ENCODE measurements at regions not wholly inside any gene's neighbourhood (a gene's known extent, or its start where the extent isn't known, plus 50 kb on each side); places are given as distances from the start of the nearest gene placed in this dataset.

DNA sequence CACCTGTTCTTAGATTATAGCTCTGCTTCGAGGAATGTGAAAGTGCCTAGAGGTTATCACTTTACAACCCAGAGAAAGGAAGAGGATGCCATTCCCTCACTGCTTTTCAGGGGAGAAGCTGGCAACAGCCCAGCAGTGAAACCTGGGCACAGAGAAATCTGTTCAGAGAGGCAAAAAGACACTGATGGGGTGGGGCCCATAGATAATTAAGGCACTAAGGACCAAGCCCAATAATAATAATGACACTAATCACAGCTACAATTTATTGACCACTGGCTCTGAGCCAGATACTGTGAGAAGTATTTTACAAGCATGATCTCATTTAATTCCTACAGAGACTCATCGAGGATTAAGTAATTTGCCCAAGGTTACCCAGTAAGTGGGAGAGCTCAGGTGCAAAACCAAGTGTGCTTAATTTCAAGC, 168.3 kb downstream of the PIK3R1 start:
- H3K9me3 ChIP-seq (ENCODE audit: control insufficient read depth, insufficient read depth, low read depth, low read length), result no peaks in the 10 kb centered on the region
- CTCF ChIA-PET, result interaction anchor here (0.7 to 1.0 kb wide), 3 partner anchors 48 to 1208 kb away, joined by 3 to 4 read pairs (median 4); no protein-coding TSS in a partner anchor
- no peaks in the 10 kb centered on the region for H3K36me3 ChIP-seq (ENCODE audit: control insufficient read depth in 2 of 2, insufficient read depth in 1 of 2, low read length in 2 of 2)
- no peaks in the 10 kb centered on the region for H3K4me1 ChIP-seq (ENCODE audit: control insufficient read depth, insufficient read depth, low read length)
- POLR2A ChIA-PET, result no interaction called here
- H3K4me3 ChIP-seq (ENCODE audit: low read depth, low read length), result no peak overlapping the region
- H3K27ac ChIP-seq (ENCODE audit: extremely low read depth, low read depth, low read length), result no peak overlapping the region
- TF ChIP-seq ZNF626 (tag by site-specific recombination; IDR thresholded peaks at IDR 0.05) (no peak), ZNF843 (tag by site-specific recombination; IDR thresholded peaks at IDR 0.05) (0 out of 2 replicates have a peak, but pooled peaks have one; percentile 27), ZEB2 (tag by site-specific recombination; IDR thresholded peaks at IDR 0.05) (0 out of 2 replicates have a peak, but pooled peaks have one; percentile 23), HOXD13 (CRISPR knock-in tag; IDR thresholded peaks at IDR 0.05; ENCODE audit: borderline replicate concordance) (no peak), ZNF394 (tag by site-specific recombination; IDR thresholded peaks at IDR 0.05; ENCODE audit: borderline replicate concordance) (peak; percentile 37; the same call in 1 of the 2 replicates), GFI1B (tag by site-specific recombination; IDR thresholded peaks at IDR 0.05) (no peak), SALL2 (tag by site-specific recombination; IDR thresholded peaks at IDR 0.05; ENCODE audit: borderline replicate concordance) (no peak), ZNF174 (tag by site-specific recombination; IDR thresholded peaks at IDR 0.05) (no peak), ZNF707 (tag by site-specific recombination; IDR thresholded peaks at IDR 0.05) (no peak), KLF9 (tag by site-specific recombination; IDR thresholded peaks at IDR 0.05; ENCODE audit: low read depth) (no peak), ZNF121 (tag by site-specific recombination; IDR thresholded peaks at IDR 0.05) (no peak), ZNF112 (tag by site-specific recombination; IDR thresholded peaks at IDR 0.05) (no peak), OVOL3 (tag by site-specific recombination; IDR thresholded peaks at IDR 0.05) (no peak), ZNF530 (tag by site-specific recombination; IDR thresholded peaks at IDR 0.05; ENCODE audit: low read depth) (no peak), ZNF610 (tag by site-specific recombination; IDR thresholded peaks at IDR 0.05; ENCODE audit: borderline replicate concordance) (no peak)
- TF ChIP-seq, protein P1, sequence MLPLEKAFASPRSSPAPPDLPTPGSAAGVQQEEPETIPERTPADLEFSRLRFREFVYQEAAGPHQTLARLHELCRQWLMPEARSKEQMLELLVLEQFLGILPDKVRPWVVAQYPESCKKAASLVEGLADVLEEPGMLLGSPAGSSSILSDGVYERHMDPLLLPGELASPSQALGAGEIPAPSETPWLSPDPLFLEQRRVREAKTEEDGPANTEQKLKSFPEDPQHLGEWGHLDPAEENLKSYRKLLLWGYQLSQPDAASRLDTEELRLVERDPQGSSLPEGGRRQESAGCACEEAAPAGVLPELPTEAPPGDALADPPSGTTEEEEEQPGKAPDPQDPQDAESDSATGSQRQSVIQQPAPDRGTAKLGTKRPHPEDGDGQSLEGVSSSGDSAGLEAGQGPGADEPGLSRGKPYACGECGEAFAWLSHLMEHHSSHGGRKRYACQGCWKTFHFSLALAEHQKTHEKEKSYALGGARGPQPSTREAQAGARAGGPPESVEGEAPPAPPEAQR (tag by site-specific recombination; IDR thresholded peaks at IDR 0.05), result no peak
- TF ChIP-seq, protein P2, sequence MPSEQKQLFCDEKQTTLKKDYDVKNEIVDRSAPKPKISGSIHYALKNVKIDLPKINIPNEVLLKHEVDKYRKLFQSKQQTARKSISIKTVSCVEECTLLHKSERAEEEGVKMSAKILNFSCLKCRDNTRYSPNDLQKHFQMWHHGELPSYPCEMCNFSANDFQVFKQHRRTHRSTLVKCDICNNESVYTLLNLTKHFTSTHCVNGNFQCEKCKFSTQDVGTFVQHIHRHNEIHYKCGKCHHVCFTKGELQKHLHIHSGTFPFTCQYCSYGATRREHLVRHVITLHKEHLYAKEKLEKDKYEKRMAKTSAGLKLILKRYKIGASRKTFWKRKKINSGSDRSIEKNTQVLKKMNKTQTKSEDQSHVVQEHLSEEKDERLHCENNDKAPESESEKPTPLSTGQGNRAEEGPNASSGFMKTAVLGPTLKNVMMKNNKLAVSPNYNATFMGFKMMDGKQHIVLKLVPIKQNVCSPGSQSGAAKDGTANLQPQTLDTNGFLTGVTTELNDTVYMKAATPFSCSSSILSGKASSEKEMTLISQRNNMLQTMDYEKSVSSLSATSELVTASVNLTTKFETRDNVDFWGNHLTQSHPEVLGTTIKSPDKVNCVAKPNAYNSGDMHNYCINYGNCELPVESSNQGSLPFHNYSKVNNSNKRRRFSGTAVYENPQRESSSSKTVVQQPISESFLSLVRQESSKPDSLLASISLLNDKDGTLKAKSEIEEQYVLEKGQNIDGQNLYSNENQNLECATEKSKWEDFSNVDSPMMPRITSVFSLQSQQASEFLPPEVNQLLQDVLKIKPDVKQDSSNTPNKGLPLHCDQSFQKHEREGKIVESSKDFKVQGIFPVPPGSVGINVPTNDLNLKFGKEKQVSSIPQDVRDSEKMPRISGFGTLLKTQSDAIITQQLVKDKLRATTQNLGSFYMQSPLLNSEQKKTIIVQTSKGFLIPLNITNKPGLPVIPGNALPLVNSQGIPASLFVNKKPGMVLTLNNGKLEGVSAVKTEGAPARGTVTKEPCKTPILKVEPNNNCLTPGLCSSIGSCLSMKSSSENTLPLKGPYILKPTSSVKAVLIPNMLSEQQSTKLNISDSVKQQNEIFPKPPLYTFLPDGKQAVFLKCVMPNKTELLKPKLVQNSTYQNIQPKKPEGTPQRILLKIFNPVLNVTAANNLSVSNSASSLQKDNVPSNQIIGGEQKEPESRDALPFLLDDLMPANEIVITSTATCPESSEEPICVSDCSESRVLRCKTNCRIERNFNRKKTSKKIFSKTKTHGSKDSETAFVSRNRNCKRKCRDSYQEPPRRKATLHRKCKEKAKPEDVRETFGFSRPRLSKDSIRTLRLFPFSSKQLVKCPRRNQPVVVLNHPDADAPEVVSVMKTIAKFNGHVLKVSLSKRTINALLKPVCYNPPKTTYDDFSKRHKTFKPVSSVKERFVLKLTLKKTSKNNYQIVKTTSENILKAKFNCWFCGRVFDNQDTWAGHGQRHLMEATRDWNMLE (tag by site-specific recombination; conservative IDR thresholded peaks at IDR 0.05; ENCODE audit: low read depth), result no peak
- TF ChIP-seq, protein P3, sequence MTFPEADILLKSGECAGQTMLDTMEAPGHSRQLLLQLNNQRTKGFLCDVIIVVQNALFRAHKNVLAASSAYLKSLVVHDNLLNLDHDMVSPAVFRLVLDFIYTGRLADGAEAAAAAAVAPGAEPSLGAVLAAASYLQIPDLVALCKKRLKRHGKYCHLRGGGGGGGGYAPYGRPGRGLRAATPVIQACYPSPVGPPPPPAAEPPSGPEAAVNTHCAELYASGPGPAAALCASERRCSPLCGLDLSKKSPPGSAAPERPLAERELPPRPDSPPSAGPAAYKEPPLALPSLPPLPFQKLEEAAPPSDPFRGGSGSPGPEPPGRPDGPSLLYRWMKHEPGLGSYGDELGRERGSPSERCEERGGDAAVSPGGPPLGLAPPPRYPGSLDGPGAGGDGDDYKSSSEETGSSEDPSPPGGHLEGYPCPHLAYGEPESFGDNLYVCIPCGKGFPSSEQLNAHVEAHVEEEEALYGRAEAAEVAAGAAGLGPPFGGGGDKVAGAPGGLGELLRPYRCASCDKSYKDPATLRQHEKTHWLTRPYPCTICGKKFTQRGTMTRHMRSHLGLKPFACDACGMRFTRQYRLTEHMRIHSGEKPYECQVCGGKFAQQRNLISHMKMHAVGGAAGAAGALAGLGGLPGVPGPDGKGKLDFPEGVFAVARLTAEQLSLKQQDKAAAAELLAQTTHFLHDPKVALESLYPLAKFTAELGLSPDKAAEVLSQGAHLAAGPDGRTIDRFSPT (tag by site-specific recombination; IDR thresholded peaks at IDR 0.05), result peak; percentile 66; the same call in 1 of the 2 replicates
- TF ChIP-seq, protein P4, sequence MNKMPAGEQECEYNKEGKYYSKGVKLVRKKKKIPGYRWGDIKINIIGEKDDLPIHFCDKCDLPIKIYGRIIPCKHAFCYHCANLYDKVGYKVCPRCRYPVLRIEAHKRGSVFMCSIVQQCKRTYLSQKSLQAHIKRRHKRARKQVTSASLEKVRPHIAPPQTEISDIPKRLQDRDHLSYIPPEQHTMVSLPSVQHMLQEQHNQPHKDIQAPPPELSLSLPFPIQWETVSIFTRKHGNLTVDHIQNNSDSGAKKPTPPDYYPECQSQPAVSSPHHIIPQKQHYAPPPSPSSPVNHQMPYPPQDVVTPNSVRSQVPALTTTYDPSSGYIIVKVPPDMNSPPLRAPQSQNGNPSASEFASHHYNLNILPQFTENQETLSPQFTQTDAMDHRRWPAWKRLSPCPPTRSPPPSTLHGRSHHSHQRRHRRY (tag by site-specific recombination; IDR thresholded peaks at IDR 0.05), result no peak
- TF ChIP-seq, protein P5, sequence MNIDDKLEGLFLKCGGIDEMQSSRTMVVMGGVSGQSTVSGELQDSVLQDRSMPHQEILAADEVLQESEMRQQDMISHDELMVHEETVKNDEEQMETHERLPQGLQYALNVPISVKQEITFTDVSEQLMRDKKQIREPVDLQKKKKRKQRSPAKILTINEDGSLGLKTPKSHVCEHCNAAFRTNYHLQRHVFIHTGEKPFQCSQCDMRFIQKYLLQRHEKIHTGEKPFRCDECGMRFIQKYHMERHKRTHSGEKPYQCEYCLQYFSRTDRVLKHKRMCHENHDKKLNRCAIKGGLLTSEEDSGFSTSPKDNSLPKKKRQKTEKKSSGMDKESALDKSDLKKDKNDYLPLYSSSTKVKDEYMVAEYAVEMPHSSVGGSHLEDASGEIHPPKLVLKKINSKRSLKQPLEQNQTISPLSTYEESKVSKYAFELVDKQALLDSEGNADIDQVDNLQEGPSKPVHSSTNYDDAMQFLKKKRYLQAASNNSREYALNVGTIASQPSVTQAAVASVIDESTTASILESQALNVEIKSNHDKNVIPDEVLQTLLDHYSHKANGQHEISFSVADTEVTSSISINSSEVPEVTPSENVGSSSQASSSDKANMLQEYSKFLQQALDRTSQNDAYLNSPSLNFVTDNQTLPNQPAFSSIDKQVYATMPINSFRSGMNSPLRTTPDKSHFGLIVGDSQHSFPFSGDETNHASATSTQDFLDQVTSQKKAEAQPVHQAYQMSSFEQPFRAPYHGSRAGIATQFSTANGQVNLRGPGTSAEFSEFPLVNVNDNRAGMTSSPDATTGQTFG (tag by site-specific recombination; IDR thresholded peaks at IDR 0.05; ENCODE audit: borderline replicate concordance), result no peak
- TF ChIP-seq, protein P6, sequence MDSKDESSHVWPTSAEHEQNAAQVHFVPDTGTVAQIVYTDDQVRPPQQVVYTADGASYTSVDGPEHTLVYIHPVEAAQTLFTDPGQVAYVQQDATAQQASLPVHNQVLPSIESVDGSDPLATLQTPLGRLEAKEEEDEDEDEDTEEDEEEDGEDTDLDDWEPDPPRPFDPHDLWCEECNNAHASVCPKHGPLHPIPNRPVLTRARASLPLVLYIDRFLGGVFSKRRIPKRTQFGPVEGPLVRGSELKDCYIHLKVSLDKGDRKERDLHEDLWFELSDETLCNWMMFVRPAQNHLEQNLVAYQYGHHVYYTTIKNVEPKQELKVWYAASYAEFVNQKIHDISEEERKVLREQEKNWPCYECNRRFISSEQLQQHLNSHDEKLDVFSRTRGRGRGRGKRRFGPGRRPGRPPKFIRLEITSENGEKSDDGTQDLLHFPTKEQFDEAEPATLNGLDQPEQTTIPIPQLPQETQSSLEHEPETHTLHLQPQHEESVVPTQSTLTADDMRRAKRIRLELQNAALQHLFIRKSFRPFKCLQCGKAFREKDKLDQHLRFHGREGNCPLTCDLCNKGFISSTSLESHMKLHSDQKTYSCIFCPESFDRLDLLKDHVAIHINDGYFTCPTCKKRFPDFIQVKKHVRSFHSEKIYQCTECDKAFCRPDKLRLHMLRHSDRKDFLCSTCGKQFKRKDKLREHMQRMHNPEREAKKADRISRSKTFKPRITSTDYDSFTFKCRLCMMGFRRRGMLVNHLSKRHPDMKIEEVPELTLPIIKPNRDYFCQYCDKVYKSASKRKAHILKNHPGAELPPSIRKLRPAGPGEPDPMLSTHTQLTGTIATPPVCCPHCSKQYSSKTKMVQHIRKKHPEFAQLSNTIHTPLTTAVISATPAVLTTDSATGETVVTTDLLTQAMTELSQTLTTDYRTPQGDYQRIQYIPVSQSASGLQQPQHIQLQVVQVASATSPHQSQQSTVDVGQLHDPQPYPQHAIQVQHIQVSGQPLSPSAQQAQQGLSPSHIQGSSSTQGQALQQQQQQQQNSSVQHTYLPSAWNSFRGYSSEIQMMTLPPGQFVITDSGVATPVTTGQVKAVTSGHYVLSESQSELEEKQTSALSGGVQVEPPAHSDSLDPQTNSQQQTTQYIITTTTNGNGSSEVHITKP (tag by site-specific recombination; IDR thresholded peaks at IDR 0.05), result no peak
